HepG2 (cell line): ENCODE measurements at regions not wholly inside any gene's neighbourhood (a gene's known extent, or its start where the extent isn't known, plus 50 kb on each side); places are given as distances from the start of the nearest gene placed in this dataset.

ENCODE experiments used
- ATAC-seq: fragments of 200-7000 bp; cut with Tn5 transposase; 3 replicates; pipeline ENCODE4 v1.9.1; 2020; ENCODE audit warnings: mild to moderate bottlenecking, moderate library complexity
- BruUV-seq: library from RNA; stranded (reverse); fragments of 400-500 nt; replicated peaks from 2 replicates; lab custom pipeline; 2021; lab: Mats Ljungman, UMichigan
- CTCF ChIA-PET: fragments of 300-600 bp; formaldehyde crosslinking; extraction: SDS; loops from one replicate; lab custom pipeline; 2021; ENCODE audit warnings: low total read pairs, inconsistent platforms, low intra/inter-chr PET ratio; lab: Yijun Ruan, JAX
- POLR2A ChIA-PET: fragments of 350-600 bp; sonication (Branson Sonifier 250); formaldehyde crosslinking; loops from one replicate; lab custom pipeline; 2020; ENCODE audit warnings: antibody characterized with exemption, inconsistent platforms; lab: Yijun Ruan, JAX
- DNase-seq: peaks from one replicate; pipeline ENCODE4 v3.0.0-alpha.2; 2015; ENCODE audit warnings: low spot score
- FAIRE-seq: peaks from 3 replicates; lab custom pipeline; 2011; peaks lifted over from hg19 to GRCh38; lab: Jason Lieb, UNC
- H2AFZ ChIP-seq: one replicate; pipeline ENCODE4 v1.6.1; 2011; ENCODE audit warnings: low read length, inconsistent platforms
- H3K27ac ChIP-seq: fragments of 300-600 bp; 3 replicates; pipeline ENCODE4 v1.8.0; 2011; ENCODE audit warnings: mixed run types, mild to moderate bottlenecking, mixed read lengths, low read length, inconsistent platforms; ENCODE audit not compliant: insufficient read depth; ENCODE audit errors: extremely low read length
- H3K27me3 ChIP-seq, 2 experiments: fragments of 200-600 bp in 1 of 2; 2 replicates in 1 of 2; 3 replicates in 1 of 2; pipeline versions ENCODE4 v1.6.0 to v1.8.0; 2011; ENCODE audit warnings: low read length in 2 of 2, mild to moderate bottlenecking in 2 of 2, moderate library complexity in 2 of 2, inconsistent platforms in 1 of 2; ENCODE audit not compliant: insufficient read depth in 2 of 2, control insufficient read depth in 1 of 2
- H3K36me3 ChIP-seq, 2 experiments: fragments of 200-600 bp in 1 of 2; replicated peaks in 1 of 2; 2 replicates in 1 of 2; 3 replicates in 1 of 2; pipeline versions ENCODE4 v1.5.1 to v1.8.0; 2011; ENCODE audit warnings: low read length in 2 of 2, inconsistent platforms in 1 of 2; ENCODE audit not compliant: insufficient read depth in 2 of 2, control insufficient read depth in 1 of 2
- H3K4me1 ChIP-seq: 2 replicates; pipeline ENCODE4 v1.5.1; 2012; ENCODE audit warnings: low read length, inconsistent platforms; ENCODE audit not compliant: insufficient read depth
- H3K4me2 ChIP-seq: 2 replicates; pipeline ENCODE4 v1.6.0; 2011; ENCODE audit warnings: low read depth, low read length, inconsistent platforms
- H3K4me3 ChIP-seq, 3 experiments: fragments of 200-600 bp in 1 of 3; sonication (generic), shearing (Covaris generic) in 1 of 3; replicated peaks in 1 of 3; 2 replicates each; pipeline ENCODE4 v1.5.1; 2011 to 2016; ENCODE audit warnings: low read length in 3 of 3, inconsistent platforms in 2 of 3, low read depth in 2 of 3, mild to moderate bottlenecking in 2 of 3, control low read depth in 1 of 3, mixed read lengths in 1 of 3; ENCODE audit not compliant: insufficient read depth in 1 of 3
- H3K79me2 ChIP-seq: one replicate; pipeline ENCODE4 v1.6.1; 2011; ENCODE audit warnings: low read length, inconsistent platforms; ENCODE audit not compliant: insufficient read depth
- H3K9ac ChIP-seq: 2 replicates; pipeline ENCODE4 v1.6.0; 2011; ENCODE audit warnings: mild to moderate bottlenecking, low read depth, low read length, inconsistent platforms; ENCODE audit not compliant: insufficient read depth
- H3K9me3 ChIP-seq: 2 replicates; pipeline ENCODE4 v1.5.1; 2012; ENCODE audit warnings: mild to moderate bottlenecking, low read length
- H4K20me1 ChIP-seq: 2 replicates; pipeline ENCODE4 v1.6.0; 2011; ENCODE audit warnings: inconsistent platforms, mild to moderate bottlenecking, low read length, moderate library complexity; ENCODE audit not compliant: insufficient read depth
- E2F1 ChIP-seq: sonication (generic); formaldehyde crosslinking; IDR thresholded peaks from 2 replicates; pipeline ENCODE4 v1.5.0; 2020; ENCODE audit warnings: missing genetic modification reagents
- HOXA3 ChIP-seq: sonication (generic); formaldehyde crosslinking; IDR thresholded peaks from 2 replicates; pipeline ENCODE4 v1.5.0; 2020; ENCODE audit warnings: missing genetic modification reagents
- PRMT3 ChIP-seq: sonication (generic); formaldehyde crosslinking; IDR thresholded peaks from 2 replicates; pipeline ENCODE4 v1.8.1; 2022; ENCODE audit warnings: low read depth, mild to moderate bottlenecking, moderate library complexity, missing genetic modification reagents, borderline replicate concordance
- REL ChIP-seq: sonication (generic); formaldehyde crosslinking; conservative IDR thresholded peaks from 2 replicates; pipeline ENCODE4 v1.8.0; 2022; ENCODE audit warnings: mild to moderate bottlenecking, missing genetic modification reagents, moderate library complexity
- SCMH1 ChIP-seq: sonication (generic); formaldehyde crosslinking; IDR thresholded peaks from 2 replicates; pipeline ENCODE4 v1.9.0; 2021; ENCODE audit warnings: missing genetic modification reagents, mild to moderate bottlenecking, borderline replicate concordance
- SMAD3 ChIP-seq: sonication (generic); formaldehyde crosslinking; IDR thresholded peaks from 2 replicates; pipeline ENCODE4 v1.4.0; 2020; ENCODE audit warnings: missing genetic modification reagents
- SRSF4 ChIP-seq: fragments of 200-400 bp; formaldehyde crosslinking; IDR thresholded peaks from one replicate; pipeline ENCODE4 v1.6.1; 2018; ENCODE audit warnings: mild to moderate bottlenecking, low read depth, low read length, moderate library complexity; ENCODE audit not compliant: poor library complexity, severe bottlenecking
- ZC3H4 ChIP-seq: sonication (generic); formaldehyde crosslinking; IDR thresholded peaks from 2 replicates; pipeline ENCODE4 v1.4.0; 2020; ENCODE audit warnings: missing genetic modification reagents, borderline replicate concordance
- ZNF746 ChIP-seq: sonication (generic); formaldehyde crosslinking; IDR thresholded peaks from 2 replicates; pipeline ENCODE4 v1.8.0; 2022; ENCODE audit warnings: mild to moderate bottlenecking, missing genetic modification reagents
- WGBS: methylation state at CpG from one replicate; pipeline ENCODE4 v1.1.6; 2017; ENCODE audit warnings: low lambda C conversion rate; 5-methylcytosine and 5-hydroxymethylcytosine counted together
- in situ Hi-C: cut with HindIII; loops from 2 replicates; pipeline ENCODE4 v1.10.0; 2017; ENCODE audit warnings: low pct_unique_long_range_greater_than_20kb; ENCODE audit not compliant: extremely low pct_ligation_motif_present
- intact Hi-C: fragments of 100-400 bp; cut with micrococcal nuclease; formaldehyde crosslinking; loops from one replicate; pipeline ENCODE4 v1.10.0; 2022; ENCODE audit not compliant: unreplicated experiment
- TF ChIP-seq, protein P1 (sequence below): sonication (generic); formaldehyde crosslinking; IDR thresholded peaks from 2 replicates; pipeline ENCODE4 v1.5.0; 2020; ENCODE audit warnings: mild to moderate bottlenecking, missing genetic modification reagents
- TF ChIP-seq, protein P2 (sequence below): sonication (generic); formaldehyde crosslinking; IDR thresholded peaks from 2 replicates; pipeline ENCODE4 v1.8.0; 2022; ENCODE audit warnings: missing genetic modification reagents, mild to moderate bottlenecking, borderline replicate concordance
- TF ChIP-seq, protein P3 (sequence below): sonication (generic); formaldehyde crosslinking; IDR thresholded peaks from 2 replicates; pipeline ENCODE4 v1.4.0; 2020; ENCODE audit warnings: missing genetic modification reagents, borderline replicate concordance

DNA sequence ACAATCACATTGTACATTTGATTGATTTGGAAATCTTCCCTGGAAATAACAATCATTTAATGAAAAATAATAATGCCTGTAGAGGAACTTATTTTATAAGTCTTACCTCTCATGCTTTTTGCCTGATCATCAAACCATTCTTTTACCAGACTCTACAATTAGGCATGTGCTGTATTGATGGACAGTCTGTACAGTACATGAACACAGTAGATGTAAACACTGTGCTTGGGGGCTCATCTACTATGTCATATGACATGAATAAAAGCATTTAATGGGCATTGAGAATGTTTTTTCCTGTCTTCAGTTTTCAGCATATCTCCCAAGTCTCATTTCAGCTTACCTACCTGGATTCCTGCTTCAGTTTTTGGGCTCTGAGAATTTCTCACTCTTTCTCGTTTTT, 1070.9 kb downstream of the STIM2 start:
- H3K9me3 ChIP-seq: peaks cover 27% of the 10 kb centered on the region
- in situ Hi-C loops: no loop called here
- DNase-seq: no peak
- no peak for TF ChIP-seq SCMH1 (CRISPR knock-in tag)
- TF ChIP-seq, protein P1, sequence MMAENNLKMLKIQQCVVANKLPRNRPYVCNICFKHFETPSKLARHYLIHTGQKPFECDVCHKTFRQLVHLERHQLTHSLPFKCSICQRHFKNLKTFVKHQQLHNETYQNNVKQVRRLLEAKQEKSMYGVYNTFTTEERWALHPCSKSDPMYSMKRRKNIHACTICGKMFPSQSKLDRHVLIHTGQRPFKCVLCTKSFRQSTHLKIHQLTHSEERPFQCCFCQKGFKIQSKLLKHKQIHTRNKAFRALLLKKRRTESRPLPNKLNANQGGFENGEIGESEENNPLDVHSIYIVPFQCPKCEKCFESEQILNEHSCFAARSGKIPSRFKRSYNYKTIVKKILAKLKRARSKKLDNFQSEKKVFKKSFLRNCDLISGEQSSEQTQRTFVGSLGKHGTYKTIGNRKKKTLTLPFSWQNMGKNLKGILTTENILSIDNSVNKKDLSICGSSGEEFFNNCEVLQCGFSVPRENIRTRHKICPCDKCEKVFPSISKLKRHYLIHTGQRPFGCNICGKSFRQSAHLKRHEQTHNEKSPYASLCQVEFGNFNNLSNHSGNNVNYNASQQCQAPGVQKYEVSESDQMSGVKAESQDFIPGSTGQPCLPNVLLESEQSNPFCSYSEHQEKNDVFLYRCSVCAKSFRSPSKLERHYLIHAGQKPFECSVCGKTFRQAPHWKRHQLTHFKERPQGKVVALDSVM (CRISPR knock-in tag): no peak
- H3K4me2 ChIP-seq: no peak overlapping the region
- ChIA-PET CTCF (no interaction called here), POLR2A (no interaction called here)
- no peak overlapping the region for H3K9ac ChIP-seq
- BruUV-seq: no TSS peak
- intact Hi-C loops: no loop called here
- no peaks in the 10 kb centered on the region for H3K79me2 ChIP-seq
- no peaks in the 10 kb centered on the region for H4K20me1 ChIP-seq
- H3K4me3 ChIP-seq: no peak overlapping the region
- H2AFZ ChIP-seq: no peak overlapping the region
- H3K4me1 ChIP-seq: no peaks in the 10 kb centered on the region
- no peak for ATAC-seq
- H3K36me3 ChIP-seq: no peaks in the 10 kb centered on the region
- 0% methylated on average over 1 of the region's 1 CpG for WGBS
- no peak for FAIRE-seq
- H3K27ac ChIP-seq: no peak overlapping the region
- H3K27me3 ChIP-seq: no peaks in the 10 kb centered on the region

DNA sequence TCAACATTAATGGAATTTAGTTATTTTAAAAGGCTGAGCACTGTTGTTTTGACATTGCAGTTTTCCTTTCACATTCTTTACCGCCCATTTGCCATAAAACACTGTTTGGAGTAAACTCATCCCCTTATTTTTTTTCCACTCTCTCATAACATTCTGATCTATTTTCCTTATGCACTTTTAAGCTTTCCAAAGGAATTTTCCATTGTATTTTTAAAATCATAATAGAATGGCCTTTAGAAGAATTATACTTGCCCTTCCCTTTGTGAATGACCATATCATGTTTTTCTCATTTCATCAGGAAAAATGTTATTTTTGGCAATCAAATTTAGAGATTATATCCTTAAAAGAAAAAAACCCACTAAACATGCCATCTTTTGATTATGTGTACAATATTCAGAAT, 1074.2 kb downstream of the STIM2 start:
- Histone ChIP-seq H3K27me3 (no peaks in the 10 kb centered on the region), H3K4me1 (no peaks in the 10 kb centered on the region), H3K4me2 (no peak overlapping the region), H3K9me3 (peaks cover 14% of the 10 kb centered on the region), H4K20me1 (no peaks in the 10 kb centered on the region), H3K27ac (no peak overlapping the region), H3K36me3 (no peaks in the 10 kb centered on the region), H3K9ac (no peak overlapping the region), H3K4me3 (no peak overlapping the region), H2AFZ (no peak overlapping the region), H3K79me2 (no peaks in the 10 kb centered on the region)
- FAIRE-seq: no peak
- ChIA-PET POLR2A (no interaction called here), CTCF (no interaction called here)
- in situ Hi-C loops (no loop called here), intact Hi-C loops (no loop called here)
- WGBS: 3% methylated on average over 1 of the region's 1 CpG
- BruUV-seq: no TSS peak
- ATAC-seq: no peak
- DNase-seq: no peak
- TF ChIP-seq ZNF746 (CRISPR knock-in tag) (no peak), SRSF4 (no peak), SMAD3 (CRISPR knock-in tag) (no peak), PRMT3 (CRISPR knock-in tag) (no peak), ZC3H4 (CRISPR knock-in tag) (no peak), REL (CRISPR knock-in tag) (no peak), HOXA3 (CRISPR knock-in tag) (no peak), E2F1 (CRISPR knock-in tag) (no peak)
- TF ChIP-seq, protein P2, sequence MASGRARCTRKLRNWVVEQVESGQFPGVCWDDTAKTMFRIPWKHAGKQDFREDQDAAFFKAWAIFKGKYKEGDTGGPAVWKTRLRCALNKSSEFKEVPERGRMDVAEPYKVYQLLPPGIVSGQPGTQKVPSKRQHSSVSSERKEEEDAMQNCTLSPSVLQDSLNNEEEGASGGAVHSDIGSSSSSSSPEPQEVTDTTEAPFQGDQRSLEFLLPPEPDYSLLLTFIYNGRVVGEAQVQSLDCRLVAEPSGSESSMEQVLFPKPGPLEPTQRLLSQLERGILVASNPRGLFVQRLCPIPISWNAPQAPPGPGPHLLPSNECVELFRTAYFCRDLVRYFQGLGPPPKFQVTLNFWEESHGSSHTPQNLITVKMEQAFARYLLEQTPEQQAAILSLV (CRISPR knock-in tag): no peak
- TF ChIP-seq, protein P3, sequence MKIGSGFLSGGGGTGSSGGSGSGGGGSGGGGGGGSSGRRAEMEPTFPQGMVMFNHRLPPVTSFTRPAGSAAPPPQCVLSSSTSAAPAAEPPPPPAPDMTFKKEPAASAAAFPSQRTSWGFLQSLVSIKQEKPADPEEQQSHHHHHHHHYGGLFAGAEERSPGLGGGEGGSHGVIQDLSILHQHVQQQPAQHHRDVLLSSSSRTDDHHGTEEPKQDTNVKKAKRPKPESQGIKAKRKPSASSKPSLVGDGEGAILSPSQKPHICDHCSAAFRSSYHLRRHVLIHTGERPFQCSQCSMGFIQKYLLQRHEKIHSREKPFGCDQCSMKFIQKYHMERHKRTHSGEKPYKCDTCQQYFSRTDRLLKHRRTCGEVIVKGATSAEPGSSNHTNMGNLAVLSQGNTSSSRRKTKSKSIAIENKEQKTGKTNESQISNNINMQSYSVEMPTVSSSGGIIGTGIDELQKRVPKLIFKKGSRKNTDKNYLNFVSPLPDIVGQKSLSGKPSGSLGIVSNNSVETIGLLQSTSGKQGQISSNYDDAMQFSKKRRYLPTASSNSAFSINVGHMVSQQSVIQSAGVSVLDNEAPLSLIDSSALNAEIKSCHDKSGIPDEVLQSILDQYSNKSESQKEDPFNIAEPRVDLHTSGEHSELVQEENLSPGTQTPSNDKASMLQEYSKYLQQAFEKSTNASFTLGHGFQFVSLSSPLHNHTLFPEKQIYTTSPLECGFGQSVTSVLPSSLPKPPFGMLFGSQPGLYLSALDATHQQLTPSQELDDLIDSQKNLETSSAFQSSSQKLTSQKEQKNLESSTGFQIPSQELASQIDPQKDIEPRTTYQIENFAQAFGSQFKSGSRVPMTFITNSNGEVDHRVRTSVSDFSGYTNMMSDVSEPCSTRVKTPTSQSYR: no peak
